ENCODE measurements at regions not wholly inside any gene's neighbourhood (a gene's known extent, or its start where the extent isn't known, plus 50 kb on each side); places are given as distances from the start of the nearest gene placed in this dataset.

GRCh38 chr5:83864652-83865051, 144.0 kb upstream of the HAPLN1 start:
- TF ChIP-seq ISL1 (CRISPR knock-in tag; IDR thresholded peaks at IDR 0.05) (no peak), ZC3H10 (CRISPR knock-in tag; IDR thresholded peaks at IDR 0.05) (no peak), CREB5 (CRISPR knock-in tag; IDR thresholded peaks at IDR 0.05; ENCODE audit: low read depth) (no peak), RARB (CRISPR knock-in tag; IDR thresholded peaks at IDR 0.05) (no peak), ZFP30 (CRISPR knock-in tag; IDR thresholded peaks at IDR 0.05) (no peak), TCF4 (CRISPR knock-in tag; IDR thresholded peaks at IDR 0.05; ENCODE audit: borderline replicate concordance) (no peak), TOX (CRISPR knock-in tag; IDR thresholded peaks at IDR 0.05; ENCODE audit: borderline replicate concordance) (no peak), SNAI2 (CRISPR knock-in tag; IDR thresholded peaks at IDR 0.05) (no peak), ESRRG (CRISPR knock-in tag; IDR thresholded peaks at IDR 0.05) (no peak), OSR1 (CRISPR knock-in tag; IDR thresholded peaks at IDR 0.05) (no peak), CSDC2 (CRISPR knock-in tag; IDR thresholded peaks at IDR 0.05) (no peak), ARNTL (CRISPR knock-in tag; IDR thresholded peaks at IDR 0.05; ENCODE audit: borderline replicate concordance, low read depth) (no peak), ZFP3 (CRISPR knock-in tag; IDR thresholded peaks at IDR 0.05) (no peak)
